Astrocyte of the spinal cord (primary cell): ENCODE measurements at regions not wholly inside any gene's neighbourhood (a gene's known extent, or its start where the extent isn't known, plus 50 kb on each side); places are given as distances from the start of the nearest gene placed in this dataset.

Source experiments
- DNase-seq: peaks from one replicate; pipeline ENCODE4 v3.0.0; 2011; ENCODE audit warnings: low read depth, low spot score
- H3K4me3 ChIP-seq: 2 replicates; pipeline ENCODE4 v1.5.1; 2011; ENCODE audit warnings: low read depth, mild to moderate bottlenecking, low read length, moderate library complexity
- CTCF ChIP-seq: IDR thresholded peaks from 2 replicates; pipeline ENCODE4 v1.5.1; 2012; ENCODE audit warnings: low read depth, mild to moderate bottlenecking, low read length, inconsistent platforms
- in situ Hi-C: cut with HindIII; loops from 2 replicates; pipeline ENCODE4 v1.10.0; 2017; ENCODE audit warnings: low sequenced_read_pairs

DNA sequence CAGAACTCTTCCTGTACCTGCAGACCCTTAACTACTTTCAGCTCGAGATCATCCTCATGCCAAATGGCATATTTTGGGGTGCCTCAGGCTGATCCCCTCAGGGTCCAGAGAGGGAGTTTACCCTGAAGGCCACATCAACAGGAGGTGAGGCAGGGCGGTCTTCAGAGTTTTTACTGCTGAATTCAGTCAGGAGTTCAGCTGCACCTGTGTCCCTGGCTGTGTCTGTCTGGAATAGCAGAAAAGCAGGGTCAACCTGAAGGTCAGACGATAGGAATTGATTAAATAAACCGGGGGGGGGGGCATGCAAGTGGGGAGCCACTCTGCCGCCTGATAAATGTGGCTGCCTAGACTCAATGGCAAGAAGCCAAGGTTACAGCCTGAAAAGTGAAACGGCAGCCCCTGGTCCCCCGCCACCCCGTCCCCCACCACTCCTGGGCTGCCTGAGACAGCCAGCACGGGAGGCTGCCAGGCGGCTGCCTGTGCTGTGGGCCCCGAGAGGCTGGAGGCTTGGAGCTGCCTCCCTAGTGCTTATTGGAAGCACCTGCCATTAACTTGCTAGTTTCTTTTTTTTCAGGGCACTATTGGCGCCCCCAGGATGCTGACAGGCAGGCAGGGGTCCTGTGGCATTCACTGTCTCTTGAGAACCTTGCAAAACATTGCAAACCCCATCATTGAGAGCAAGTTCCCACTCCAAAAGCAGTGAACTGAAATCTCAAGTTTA, 182.7 kb upstream of the PPP1R26 start:
- no peak for TF ChIP-seq CTCF
- no peak for DNase-seq
- in situ Hi-C loops, result no loop called here
- no peak overlapping the region for H3K4me3 ChIP-seq

DNA sequence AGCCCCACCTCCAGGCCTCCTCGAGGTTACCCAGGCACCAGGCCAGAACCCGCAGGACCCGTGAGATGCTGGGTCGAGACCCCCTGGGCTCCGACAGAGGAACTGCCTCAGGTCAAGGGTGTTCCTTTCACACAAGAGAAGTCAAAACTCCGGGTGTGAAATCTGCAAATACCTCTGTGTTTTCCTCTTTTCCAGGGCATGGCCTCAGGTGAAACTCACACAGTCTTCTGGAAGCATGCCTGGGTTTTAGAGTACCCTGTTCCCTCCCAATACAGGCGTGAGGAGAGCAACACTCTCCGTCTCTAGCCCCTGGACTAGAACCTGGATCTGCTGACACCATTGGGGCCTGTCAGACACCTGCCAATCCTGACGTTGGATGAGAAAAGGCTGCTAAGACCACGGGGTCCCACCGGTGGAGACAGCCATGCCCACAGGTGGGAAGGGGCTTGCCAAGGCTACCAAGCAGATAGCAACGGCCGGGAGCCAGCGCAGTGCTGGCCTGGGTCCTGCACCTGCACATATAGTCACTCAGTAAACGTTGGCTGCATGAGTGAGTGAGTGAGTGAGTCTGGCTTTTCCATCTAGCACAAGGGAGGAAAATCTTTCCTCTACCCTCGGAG, 182.0 kb upstream of the PPP1R26 start:
- no peak for DNase-seq
- TF ChIP-seq CTCF, result no peak
- H3K4me3 ChIP-seq, result no peak overlapping the region
- in situ Hi-C loops, result no loop called here

GRCh38 chr9:135299239-135299590, 180.4 kb upstream of the PPP1R26 start:
- in situ Hi-C loops, result no loop called here
- H3K4me3 ChIP-seq, result no peak overlapping the region
- TF ChIP-seq CTCF, result no peak
- no peak for DNase-seq

DNA sequence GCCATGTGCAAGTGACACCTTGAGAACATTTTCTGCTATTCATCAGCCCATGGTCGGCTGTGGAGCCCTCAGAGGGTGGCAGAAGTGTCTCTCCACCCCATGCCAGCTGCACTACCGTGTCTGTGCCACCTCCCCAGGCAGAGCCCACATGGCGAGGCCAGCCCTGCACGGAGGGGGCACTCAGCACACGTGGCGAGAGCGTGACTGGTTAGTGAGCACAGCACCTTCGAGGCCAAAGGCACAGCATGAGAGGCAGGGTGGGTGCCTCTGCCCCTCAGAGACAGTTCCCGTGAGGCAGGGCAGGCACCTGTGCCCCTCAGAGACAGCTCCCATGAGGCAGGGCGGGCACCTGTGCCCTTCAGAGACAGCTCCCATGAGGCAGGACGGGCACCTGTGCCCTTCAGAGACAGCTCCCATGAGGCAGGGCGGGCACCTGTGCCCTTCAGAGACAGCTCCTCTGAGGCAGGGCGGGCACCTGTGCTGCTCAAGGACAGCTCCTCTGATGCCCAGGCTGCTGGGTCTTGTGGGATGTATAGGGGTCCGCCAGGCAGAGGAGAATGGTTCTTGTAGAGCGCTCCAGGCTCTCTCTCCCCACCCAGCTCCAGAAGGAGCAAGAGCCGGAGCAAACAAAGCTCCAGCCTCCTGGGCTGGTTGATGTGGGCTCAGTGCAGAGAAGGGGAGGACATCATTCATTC, 179.8 kb upstream of the PPP1R26 start:
- in situ Hi-C loops, result no loop called here
- DNase-seq, result no peak
- TF ChIP-seq CTCF, result no peak
- H3K4me3 ChIP-seq, result no peak overlapping the region

GRCh38 chr9:135300346-135301141, 179.0 kb upstream of the PPP1R26 start:
- no peak for DNase-seq
- TF ChIP-seq CTCF, result no peak
- H3K4me3 ChIP-seq, result no peak overlapping the region
- in situ Hi-C loops, result no loop called here
